Ishikawa (cell line): ENCODE measurements at regions not wholly inside any gene's neighbourhood (a gene's known extent, or its start where the extent isn't known, plus 50 kb on each side); places are given as distances from the start of the nearest gene placed in this dataset.
A peak's percentile ranks its signal among the peaks of the same experiment; 100 is the strongest.

Source experiments
- CEBPB ChIP-seq: IDR thresholded peaks from 2 replicates; pipeline ENCODE4 v1.6.1; 2012
- CREB1 ChIP-seq: IDR thresholded peaks from 2 replicates; pipeline ENCODE4 v1.6.1; 2012; ENCODE audit warnings: low read depth
- EGR1 ChIP-seq: IDR thresholded peaks from 2 replicates; pipeline ENCODE4 v1.6.1; 2012
- EP300 ChIP-seq: IDR thresholded peaks from 2 replicates; pipeline ENCODE4 v1.6.1; 2012; ENCODE audit warnings: borderline replicate concordance
- FOXM1 ChIP-seq: IDR thresholded peaks from 2 replicates; pipeline ENCODE4 v1.6.1; 2012; ENCODE audit warnings: low read depth, borderline replicate concordance
- MAX ChIP-seq: IDR thresholded peaks from 2 replicates; pipeline ENCODE4 v1.6.1; 2012
- NFIC ChIP-seq: IDR thresholded peaks from 2 replicates; pipeline ENCODE4 v1.6.1; 2012
- RAD21 ChIP-seq: IDR thresholded peaks from 2 replicates; pipeline ENCODE4 v1.6.1; 2012; ENCODE audit warnings: low read depth
- REST ChIP-seq: IDR thresholded peaks from 2 replicates; pipeline ENCODE4 v1.6.1; 2012; ENCODE audit warnings: low read depth, mild to moderate bottlenecking
- TAF1 ChIP-seq: IDR thresholded peaks from 2 replicates; pipeline ENCODE4 v1.6.1; 2012; ENCODE audit warnings: low read depth, mild to moderate bottlenecking
- TCF12 ChIP-seq: IDR thresholded peaks from 2 replicates; pipeline ENCODE4 v1.6.1; 2012; ENCODE audit warnings: low read depth
- TEAD4 ChIP-seq: IDR thresholded peaks from 2 replicates; pipeline ENCODE4 v1.6.1; 2012
- YY1 ChIP-seq: IDR thresholded peaks from 2 replicates; pipeline ENCODE4 v1.6.1; 2012; ENCODE audit warnings: low read depth
- ZBTB7A ChIP-seq: IDR thresholded peaks from 2 replicates; pipeline ENCODE4 v1.6.1; 2012; ENCODE audit warnings: low read depth
- TF ChIP-seq, protein P1 (sequence below): IDR thresholded peaks from 2 replicates; pipeline ENCODE4 v1.6.1; 2012

GRCh38 chr2:106270471-106270891 lies 76.4 kb upstream of the UXS1 start:
- no peak for TF ChIP-seq EP300
- no peak for TF ChIP-seq FOXM1
- no peak for TF ChIP-seq NFIC
- no peak for TF ChIP-seq REST
- TF ChIP-seq TAF1, result no peak
- no peak for TF ChIP-seq RAD21
- no peak for TF ChIP-seq TCF12
- TF ChIP-seq, protein P1, sequence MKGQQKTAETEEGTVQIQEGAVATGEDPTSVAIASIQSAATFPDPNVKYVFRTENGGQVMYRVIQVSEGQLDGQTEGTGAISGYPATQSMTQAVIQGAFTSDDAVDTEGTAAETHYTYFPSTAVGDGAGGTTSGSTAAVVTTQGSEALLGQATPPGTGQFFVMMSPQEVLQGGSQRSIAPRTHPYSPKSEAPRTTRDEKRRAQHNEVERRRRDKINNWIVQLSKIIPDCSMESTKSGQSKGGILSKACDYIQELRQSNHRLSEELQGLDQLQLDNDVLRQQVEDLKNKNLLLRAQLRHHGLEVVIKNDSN, result no peak
- TF ChIP-seq ZBTB7A, result no peak

- TF ChIP-seq MAX (peak; percentile 14; the same call in 1 of the 2 replicates), EGR1 (no peak)
These were observed 75.6 kb upstream of the UXS1 start for GRCh38 chr2:106269591-106270291.

GRCh38 chr2:106267997-106268396 lies 73.9 kb upstream of the UXS1 start:
- TF ChIP-seq TCF12 (no peak), MAX (no peak), YY1 (no peak), TEAD4 (no peak), TAF1 (no peak), NFIC (no peak), EGR1 (no peak), CREB1 (no peak), FOXM1 (no peak)
- TF ChIP-seq, protein P1, result no peak

GRCh38 chr2:106261871-106262321 lies 67.8 kb upstream of the UXS1 start:
- TF ChIP-seq REST (no peak), YY1 (no peak), ZBTB7A (no peak), RAD21 (no peak), TCF12 (no peak), MAX (no peak), CEBPB (no peak), CREB1 (no peak)
- TF ChIP-seq, protein P1, result no peak

DNA sequence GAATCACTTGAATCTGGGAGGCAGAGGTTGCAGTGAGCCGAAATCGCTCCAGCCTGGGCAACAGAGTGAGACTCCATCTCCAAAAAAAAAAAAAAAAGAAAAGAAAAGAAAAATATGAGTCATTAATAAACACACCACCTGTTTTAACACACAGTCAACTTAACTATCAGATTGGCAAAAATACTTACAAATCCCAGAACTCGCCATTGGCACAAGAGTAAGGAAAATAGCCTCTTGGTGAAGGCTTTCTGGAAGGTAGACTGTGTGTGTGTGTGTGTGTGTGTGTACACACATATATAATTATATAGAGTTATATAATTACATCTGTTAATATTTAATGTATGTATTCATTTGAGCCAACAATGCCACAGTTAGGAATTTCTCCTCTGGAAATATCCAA lies 63.7 kb upstream of the UXS1 start:
- TF ChIP-seq YY1, result no peak

- no peak for TF ChIP-seq CEBPB
These were observed 63.0 kb upstream of the UXS1 start for GRCh38 chr2:106257135-106257534.
